HCT116 (cell line): ENCODE measurements at regions not wholly inside any gene's neighbourhood (a gene's known extent, or its start where the extent isn't known, plus 50 kb on each side); places are given as distances from the start of the nearest gene placed in this dataset.

Source experiments
- ATAC-seq: fragments of 200-7000 bp; cut with Tn5 transposase; 2 replicates; pipeline ENCODE4 v1.9.1; 2020; ENCODE audit warnings: mild to moderate bottlenecking, moderate library complexity
- BruUV-seq: library from RNA; stranded (reverse); fragments of 400-500 nt; replicated peaks from 2 replicates; lab custom pipeline; 2021; lab: Mats Ljungman, UMichigan
- CTCF ChIA-PET: fragments of 300-600 bp; sonication (Branson Sonifier 250); formaldehyde crosslinking; loops from one replicate; lab custom pipeline; 2021; ENCODE audit warnings: antibody characterized with exemption; lab: Charles Lee
- POLR2A ChIA-PET: fragments of 300-600, 350-600 bp; sonication (Branson Sonifier 250); formaldehyde crosslinking; loops from one replicate; lab custom pipeline; 2021; ENCODE audit warnings: antibody characterized with exemption; lab: Charles Lee
- RAD21 ChIA-PET, 2 experiments: fragments of 300-600 bp; sonication (Branson Sonifier 250); formaldehyde crosslinking; loops; one replicate each; lab custom pipeline; 2023; ENCODE audit warnings: low total read pairs in 2 of 2; ENCODE audit not compliant: uncharacterized antibody in 2 of 2, unreplicated experiment in 2 of 2, low non-redundant PET in 1 of 2; lab: Charles Lee
- DNase-seq: peaks from one replicate; pipeline ENCODE4 v3.0.0-alpha.2; 2010; ENCODE audit warnings: low read depth, low spot score
- H2AFZ ChIP-seq: fragments of 200-600 bp; shearing (Covaris generic), sonication (generic); 2 replicates; pipeline ENCODE4 v1.6.1; 2017; ENCODE audit warnings: low read depth, mixed run types, mixed read lengths, antibody characterized with exemption, low read length; ENCODE audit not compliant: poor library complexity, severe bottlenecking
- H3K27ac ChIP-seq: 2 replicates; pipeline ENCODE4 v1.5.1; 2012; ENCODE audit warnings: low read depth, low read length
- H3K27me3 ChIP-seq: fragments of 200-600 bp; sonication (generic); 2 replicates; pipeline ENCODE4 v1.6.1; 2016; ENCODE audit warnings: mixed run types, low read length, mixed read lengths; ENCODE audit not compliant: insufficient read depth
- H3K36me3 ChIP-seq, 2 experiments: fragments of 200-500 bp in 1 of 2; fragments of 200-600 bp in 1 of 2; sonication (Bioruptor generic) in 1 of 2; sonication (generic) in 1 of 2; 2 replicates each; pipeline versions ENCODE4 v1.5.1 to v1.6.1; 2014 to 2016; ENCODE audit warnings: low read length in 2 of 2, inconsistent platforms in 1 of 2, mixed read lengths in 1 of 2, mixed run types in 1 of 2; ENCODE audit not compliant: insufficient read depth in 2 of 2, control insufficient read depth in 1 of 2
- H3K4me1 ChIP-seq, 2 experiments: fragments of 200-600 bp in 1 of 2; sonication (generic) in 1 of 2; 2 replicates each; pipeline versions ENCODE4 v1.5.1 to v1.6.1; 2012 to 2017; ENCODE audit warnings: low read length in 2 of 2, inconsistent platforms in 1 of 2, mild to moderate bottlenecking in 1 of 2, mixed read lengths in 1 of 2, mixed run types in 1 of 2, moderate library complexity in 1 of 2; ENCODE audit not compliant: insufficient read depth in 2 of 2, control insufficient read depth in 1 of 2
- H3K4me2 ChIP-seq: fragments of 200-600 bp; sonication (generic); 2 replicates; pipeline ENCODE4 v1.6.1; 2017; ENCODE audit warnings: mixed run types, low read length, mixed read lengths
- H3K4me3 ChIP-seq, 2 experiments: fragments of 200-600 bp in 1 of 2; sonication (generic) in 1 of 2; replicated peaks in 1 of 2; 2 replicates each; pipeline ENCODE4 v1.5.1; 2011 to 2016; ENCODE audit warnings: low read length in 2 of 2, control low read depth in 1 of 2, low read depth in 1 of 2, mild to moderate bottlenecking in 1 of 2, mixed read lengths in 1 of 2, mixed run types in 1 of 2
- H3K79me2 ChIP-seq: fragments of 200-600 bp; sonication (generic); 2 replicates; pipeline ENCODE4 v1.6.1; 2017; ENCODE audit warnings: mild to moderate bottlenecking, mixed run types, low read length, moderate library complexity, mixed read lengths; ENCODE audit not compliant: insufficient read depth
- H3K9ac ChIP-seq: fragments of 200-600 bp; sonication (generic); 2 replicates; pipeline ENCODE4 v1.6.1; 2016; ENCODE audit warnings: low read length, mixed read lengths
- H3K9me2 ChIP-seq: fragments of 200-600 bp; sonication (generic), shearing (Covaris generic); 2 replicates; pipeline ENCODE4 v1.6.1; 2017; ENCODE audit warnings: mixed run types, mild to moderate bottlenecking, moderate library complexity; ENCODE audit not compliant: insufficient read depth
- H3K9me3 ChIP-seq, 2 experiments: fragments of 200-500 bp in 1 of 2; fragments of 200-600 bp in 1 of 2; sonication (Bioruptor generic) in 1 of 2; sonication (generic) in 1 of 2; 2 replicates each; pipeline ENCODE4 v1.6.1; 2014 to 2017; ENCODE audit warnings: low read length in 2 of 2, mixed read lengths in 2 of 2, inconsistent platforms in 1 of 2, low read depth in 1 of 2, mild to moderate bottlenecking in 1 of 2, mixed run types in 1 of 2, moderate library complexity in 1 of 2; ENCODE audit not compliant: control insufficient read depth in 1 of 2, insufficient read depth in 1 of 2
- H4K20me1 ChIP-seq: fragments of 200-600 bp; sonication (generic), shearing (Covaris generic); 2 replicates; pipeline ENCODE4 v1.6.1; 2017; ENCODE audit warnings: mixed run types, mild to moderate bottlenecking, moderate library complexity; ENCODE audit not compliant: insufficient read depth
- CBX3 ChIP-seq: IDR thresholded peaks from 2 replicates; pipeline ENCODE4 v1.6.1; 2012; ENCODE audit warnings: low read depth
- CEBPB ChIP-seq: IDR thresholded peaks from 2 replicates; pipeline ENCODE4 v1.6.1; 2012; ENCODE audit warnings: low read depth
- EGR1 ChIP-seq: IDR thresholded peaks from 2 replicates; pipeline ENCODE4 v1.6.1; 2012; ENCODE audit warnings: low read depth
- EZH2 ChIP-seq: fragments of 200-600 bp; sonication (generic); IDR thresholded peaks from 2 replicates; pipeline ENCODE4 v1.6.1; 2017; ENCODE audit warnings: antibody characterized with exemption, mixed run types
- EZH2phosphoT487 ChIP-seq: fragments of 200-600 bp; IDR thresholded peaks from 2 replicates; pipeline ENCODE4 v1.6.1; 2018; ENCODE audit warnings: antibody characterized with exemption, borderline replicate concordance
- JUND ChIP-seq: IDR thresholded peaks from 2 replicates; pipeline ENCODE4 v1.6.1; 2012
- POLR2A ChIP-seq: IDR thresholded peaks from 2 replicates; pipeline ENCODE4 v1.7.0; 2011; ENCODE audit warnings: borderline replicate concordance; ENCODE audit not compliant: insufficient read depth, insufficient read length; ENCODE audit errors: extremely low read depth
- POLR2AphosphoS5 ChIP-seq: IDR thresholded peaks from 2 replicates; pipeline ENCODE4 v1.6.1; 2011; ENCODE audit warnings: mild to moderate bottlenecking, low read depth, low read length, moderate library complexity
- RAD21 ChIP-seq: IDR thresholded peaks from 2 replicates; pipeline ENCODE4 v1.6.1; 2012; ENCODE audit warnings: low read depth, mild to moderate bottlenecking
- SIN3A ChIP-seq: IDR thresholded peaks from 2 replicates; pipeline ENCODE4 v1.6.1; 2012; ENCODE audit warnings: low read depth
- SP1 ChIP-seq: IDR thresholded peaks from 2 replicates; pipeline ENCODE4 v1.6.1; 2012; ENCODE audit warnings: low read depth
- SRF ChIP-seq: IDR thresholded peaks from 2 replicates; pipeline ENCODE4 v1.6.1; 2012; ENCODE audit warnings: low read depth
- TCF7L2 ChIP-seq: IDR thresholded peaks from 2 replicates; pipeline ENCODE4 v1.7.0; 2011; ENCODE audit warnings: borderline replicate concordance, inconsistent platforms; ENCODE audit not compliant: insufficient read depth, insufficient read length; ENCODE audit errors: extremely low read depth
- YY1 ChIP-seq: IDR thresholded peaks from 2 replicates; pipeline ENCODE4 v1.6.1; 2011; ENCODE audit warnings: low read length, low read depth, moderate library complexity, mild to moderate bottlenecking; ENCODE audit not compliant: insufficient replicate concordance; ENCODE audit errors: extremely low read depth
- ZFX ChIP-seq: fragments of 450-650 bp; IDR thresholded peaks from 2 replicates; pipeline ENCODE4 v1.6.1; 2017
- ZNF274 ChIP-seq: fragments of 200-500 bp; sonication (Bioruptor generic); IDR thresholded peaks from 2 replicates; pipeline ENCODE4 v1.6.1; 2014; ENCODE audit warnings: mild to moderate bottlenecking, low read depth, low read length, inconsistent platforms
- intact Hi-C: fragments of 100-400 bp; cut with micrococcal nuclease; formaldehyde crosslinking; loops from 2 replicates; pipeline ENCODE4 v1.10.0; 2022
- TF ChIP-seq, protein P1 (sequence below): IDR thresholded peaks from 2 replicates; pipeline ENCODE4 v1.6.1; 2012
- TF ChIP-seq, protein P2 (sequence below), 3 experiments: fragments of 200-600 bp in 1 of 3; sonication (generic) in 1 of 3; IDR thresholded peaks in 2 of 3; conservative IDR thresholded peaks in 1 of 3; 2 replicates each; pipeline ENCODE4 v1.5.1; 2012 to 2017; ENCODE audit warnings: low read depth in 2 of 3, low read length in 2 of 3, antibody characterized with exemption in 1 of 3, borderline replicate concordance in 1 of 3, control low read depth in 1 of 3, mild to moderate bottlenecking in 1 of 3, mixed read lengths in 1 of 3, mixed run types in 1 of 3, moderate library complexity in 1 of 3; ENCODE audit not compliant: insufficient read depth in 1 of 3
- TF ChIP-seq, protein P3 (sequence below): IDR thresholded peaks from 2 replicates; pipeline ENCODE4 v1.6.1; 2012; ENCODE audit warnings: low read depth
- TF ChIP-seq, protein P4 (sequence below): IDR thresholded peaks from 2 replicates; pipeline ENCODE4 v1.6.1; 2012

DNA sequence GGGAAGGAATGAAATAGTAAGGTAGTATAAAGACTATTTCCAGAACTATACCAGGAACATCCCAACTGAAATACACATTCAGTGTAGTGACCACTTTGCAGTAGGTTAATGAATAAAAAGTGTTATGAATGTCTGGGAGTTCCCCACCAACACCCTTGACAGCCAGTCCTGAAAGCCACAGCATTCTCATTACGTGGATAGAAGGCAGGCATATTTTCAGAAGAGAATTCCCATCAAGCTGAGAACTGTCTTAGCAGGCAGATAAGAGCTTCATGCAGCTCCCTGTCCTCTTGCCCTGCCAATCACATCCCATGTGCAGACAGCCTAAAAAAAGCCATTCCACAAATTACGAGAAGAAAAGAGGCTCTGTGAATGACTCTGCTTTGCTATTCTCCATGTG lies 695.0 kb downstream of the DTWD2 start:
- ChIA-PET RAD21 (no interaction called here), POLR2A (no interaction called here)

More for the DNA sequence above, 695.0 kb downstream of the DTWD2 start:
- Histone ChIP-seq H3K4me2 (no peak overlapping the region), H3K4me1 (no peaks in the 10 kb centered on the region), H2AFZ (no peak overlapping the region), H3K27me3 (no peaks in the 10 kb centered on the region), H4K20me1 (no peaks in the 10 kb centered on the region), H3K27ac (no peak overlapping the region), H3K79me2 (no peaks in the 10 kb centered on the region), H3K9ac (no peak overlapping the region), H3K36me3 (no peaks in the 10 kb centered on the region), H3K9me3 (no peaks in the 10 kb centered on the region)
- ATAC-seq (no peak), DNase-seq (no peak)
- CTCF ChIA-PET = no interaction called here
- BruUV-seq = no TSS peak
- intact Hi-C loops = no loop called here
- no peak for TF ChIP-seq EGR1
- no peak for TF ChIP-seq RAD21
- TF ChIP-seq CBX3 = no peak
- TF ChIP-seq, protein P1, sequence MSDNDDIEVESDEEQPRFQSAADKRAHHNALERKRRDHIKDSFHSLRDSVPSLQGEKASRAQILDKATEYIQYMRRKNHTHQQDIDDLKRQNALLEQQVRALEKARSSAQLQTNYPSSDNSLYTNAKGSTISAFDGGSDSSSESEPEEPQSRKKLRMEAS = no peak
- no peak for TF ChIP-seq CEBPB
- TF ChIP-seq SRF = no peak
- TF ChIP-seq, protein P2, sequence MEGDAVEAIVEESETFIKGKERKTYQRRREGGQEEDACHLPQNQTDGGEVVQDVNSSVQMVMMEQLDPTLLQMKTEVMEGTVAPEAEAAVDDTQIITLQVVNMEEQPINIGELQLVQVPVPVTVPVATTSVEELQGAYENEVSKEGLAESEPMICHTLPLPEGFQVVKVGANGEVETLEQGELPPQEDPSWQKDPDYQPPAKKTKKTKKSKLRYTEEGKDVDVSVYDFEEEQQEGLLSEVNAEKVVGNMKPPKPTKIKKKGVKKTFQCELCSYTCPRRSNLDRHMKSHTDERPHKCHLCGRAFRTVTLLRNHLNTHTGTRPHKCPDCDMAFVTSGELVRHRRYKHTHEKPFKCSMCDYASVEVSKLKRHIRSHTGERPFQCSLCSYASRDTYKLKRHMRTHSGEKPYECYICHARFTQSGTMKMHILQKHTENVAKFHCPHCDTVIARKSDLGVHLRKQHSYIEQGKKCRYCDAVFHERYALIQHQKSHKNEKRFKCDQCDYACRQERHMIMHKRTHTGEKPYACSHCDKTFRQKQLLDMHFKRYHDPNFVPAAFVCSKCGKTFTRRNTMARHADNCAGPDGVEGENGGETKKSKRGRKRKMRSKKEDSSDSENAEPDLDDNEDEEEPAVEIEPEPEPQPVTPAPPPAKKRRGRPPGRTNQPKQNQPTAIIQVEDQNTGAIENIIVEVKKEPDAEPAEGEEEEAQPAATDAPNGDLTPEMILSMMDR (IDR thresholded peaks at IDR 0.05 in 2 of 3, conservative IDR thresholded peaks at IDR 0.05 in 1 of 3; ENCODE audit: borderline replicate concordance in 1 of 3, insufficient read depth in 1 of 3, low read depth in 2 of 3, low read length in 2 of 3) = no peak
- no peak for TF ChIP-seq POLR2AphosphoS5
- TF ChIP-seq SIN3A = no peak
- no peak for TF ChIP-seq ZFX
- no peak for TF ChIP-seq TCF7L2
- TF ChIP-seq, protein P3, sequence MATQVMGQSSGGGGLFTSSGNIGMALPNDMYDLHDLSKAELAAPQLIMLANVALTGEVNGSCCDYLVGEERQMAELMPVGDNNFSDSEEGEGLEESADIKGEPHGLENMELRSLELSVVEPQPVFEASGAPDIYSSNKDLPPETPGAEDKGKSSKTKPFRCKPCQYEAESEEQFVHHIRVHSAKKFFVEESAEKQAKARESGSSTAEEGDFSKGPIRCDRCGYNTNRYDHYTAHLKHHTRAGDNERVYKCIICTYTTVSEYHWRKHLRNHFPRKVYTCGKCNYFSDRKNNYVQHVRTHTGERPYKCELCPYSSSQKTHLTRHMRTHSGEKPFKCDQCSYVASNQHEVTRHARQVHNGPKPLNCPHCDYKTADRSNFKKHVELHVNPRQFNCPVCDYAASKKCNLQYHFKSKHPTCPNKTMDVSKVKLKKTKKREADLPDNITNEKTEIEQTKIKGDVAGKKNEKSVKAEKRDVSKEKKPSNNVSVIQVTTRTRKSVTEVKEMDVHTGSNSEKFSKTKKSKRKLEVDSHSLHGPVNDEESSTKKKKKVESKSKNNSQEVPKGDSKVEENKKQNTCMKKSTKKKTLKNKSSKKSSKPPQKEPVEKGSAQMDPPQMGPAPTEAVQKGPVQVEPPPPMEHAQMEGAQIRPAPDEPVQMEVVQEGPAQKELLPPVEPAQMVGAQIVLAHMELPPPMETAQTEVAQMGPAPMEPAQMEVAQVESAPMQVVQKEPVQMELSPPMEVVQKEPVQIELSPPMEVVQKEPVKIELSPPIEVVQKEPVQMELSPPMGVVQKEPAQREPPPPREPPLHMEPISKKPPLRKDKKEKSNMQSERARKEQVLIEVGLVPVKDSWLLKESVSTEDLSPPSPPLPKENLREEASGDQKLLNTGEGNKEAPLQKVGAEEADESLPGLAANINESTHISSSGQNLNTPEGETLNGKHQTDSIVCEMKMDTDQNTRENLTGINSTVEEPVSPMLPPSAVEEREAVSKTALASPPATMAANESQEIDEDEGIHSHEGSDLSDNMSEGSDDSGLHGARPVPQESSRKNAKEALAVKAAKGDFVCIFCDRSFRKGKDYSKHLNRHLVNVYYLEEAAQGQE = no peak
- TF ChIP-seq EZH2phosphoT487 = no peak
- TF ChIP-seq EZH2 = no peak
- no peak for TF ChIP-seq YY1
- TF ChIP-seq, protein P4, sequence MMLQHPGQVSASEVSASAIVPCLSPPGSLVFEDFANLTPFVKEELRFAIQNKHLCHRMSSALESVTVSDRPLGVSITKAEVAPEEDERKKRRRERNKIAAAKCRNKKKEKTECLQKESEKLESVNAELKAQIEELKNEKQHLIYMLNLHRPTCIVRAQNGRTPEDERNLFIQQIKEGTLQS = no peak
- no peak for TF ChIP-seq POLR2A
- TF ChIP-seq ZNF274 = no peak
- no peak for TF ChIP-seq SP1
- no peak for TF ChIP-seq JUND
- TF ChIP-seq, all 23 proteins: peak for 0
- Histone ChIP-seq H3K4me3 (no peak overlapping the region), H3K9me2 (no peaks in the 10 kb centered on the region)
